ENCODE measurements at regions not wholly inside any gene's neighbourhood (a gene's known extent, or its start where the extent isn't known, plus 50 kb on each side); places are given as distances from the start of the nearest gene placed in this dataset.

DNA sequence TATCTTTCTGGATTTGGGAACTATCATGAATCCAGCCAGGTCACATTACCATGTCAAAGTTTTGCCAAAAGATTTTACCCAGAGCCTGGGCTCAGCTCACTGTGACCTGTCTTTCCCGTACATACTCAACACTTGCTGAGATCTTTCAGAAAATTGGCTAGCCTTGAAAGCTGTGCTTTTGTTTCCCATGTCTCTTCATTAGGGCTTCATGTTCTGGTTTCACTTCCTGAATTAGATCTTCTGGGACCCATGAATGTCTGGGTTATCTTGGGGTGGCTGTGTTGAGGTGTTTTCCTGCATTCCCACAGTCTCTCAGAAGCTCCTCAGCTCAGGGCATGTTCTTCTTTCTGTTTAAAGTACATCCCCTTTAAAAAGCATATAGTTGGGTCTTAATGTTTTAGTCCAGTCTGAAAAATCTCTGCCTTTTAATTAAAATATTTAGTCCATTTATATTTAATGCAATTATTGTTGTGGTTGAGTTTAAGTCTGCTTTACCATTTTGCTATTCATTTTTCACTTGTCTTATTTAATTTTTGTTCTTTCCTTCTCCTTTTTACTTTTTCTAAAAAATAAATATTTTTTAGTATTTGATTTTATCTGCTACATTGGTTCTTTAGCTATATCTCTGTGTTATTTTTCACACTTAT lies 242.7 kb downstream of the VRK1 start:
- peaks cover 0 to 32% (median 0%) of the 10 kb centered on the region in 3 donors for H3K9me3 ChIP-seq
- TF ChIP-seq POLR2AphosphoS5 (IDR thresholded peaks at IDR 0.05) (no peak), POLR2A (IDR thresholded peaks at IDR 0.05) (no peak), EP300 (IDR thresholded peaks at IDR 0.05) (no peak)
- TF ChIP-seq, protein P1, sequence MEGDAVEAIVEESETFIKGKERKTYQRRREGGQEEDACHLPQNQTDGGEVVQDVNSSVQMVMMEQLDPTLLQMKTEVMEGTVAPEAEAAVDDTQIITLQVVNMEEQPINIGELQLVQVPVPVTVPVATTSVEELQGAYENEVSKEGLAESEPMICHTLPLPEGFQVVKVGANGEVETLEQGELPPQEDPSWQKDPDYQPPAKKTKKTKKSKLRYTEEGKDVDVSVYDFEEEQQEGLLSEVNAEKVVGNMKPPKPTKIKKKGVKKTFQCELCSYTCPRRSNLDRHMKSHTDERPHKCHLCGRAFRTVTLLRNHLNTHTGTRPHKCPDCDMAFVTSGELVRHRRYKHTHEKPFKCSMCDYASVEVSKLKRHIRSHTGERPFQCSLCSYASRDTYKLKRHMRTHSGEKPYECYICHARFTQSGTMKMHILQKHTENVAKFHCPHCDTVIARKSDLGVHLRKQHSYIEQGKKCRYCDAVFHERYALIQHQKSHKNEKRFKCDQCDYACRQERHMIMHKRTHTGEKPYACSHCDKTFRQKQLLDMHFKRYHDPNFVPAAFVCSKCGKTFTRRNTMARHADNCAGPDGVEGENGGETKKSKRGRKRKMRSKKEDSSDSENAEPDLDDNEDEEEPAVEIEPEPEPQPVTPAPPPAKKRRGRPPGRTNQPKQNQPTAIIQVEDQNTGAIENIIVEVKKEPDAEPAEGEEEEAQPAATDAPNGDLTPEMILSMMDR (IDR thresholded peaks at IDR 0.05) = no peak
- WGBS, 2 donors (ENCODE audit: low coverage in 1 of 2) = 86% methylated on average over 1 of the region's 1 CpG
- no peak for ATAC-seq
- H3K27me3 ChIP-seq = peaks cover 17% of the 10 kb centered on the region
- H3K27ac ChIP-seq = no peak overlapping the region
- H3K4me3 ChIP-seq = no peak overlapping the region
- H3K36me3 ChIP-seq = no peaks in the 10 kb centered on the region
- no peaks in the 10 kb centered on the region for H3K4me1 ChIP-seq

- no peak for TF ChIP-seq POLR2A (IDR thresholded peaks at IDR 0.05)
- TF ChIP-seq, protein P1 (IDR thresholded peaks at IDR 0.05) = no peak
- no peak for TF ChIP-seq EP300 (IDR thresholded peaks at IDR 0.05)
- Histone ChIP-seq H3K27ac (no peak overlapping the region), H3K4me3 (no peak overlapping the region), H3K36me3 (no peaks in the 10 kb centered on the region), H3K27me3 (peaks cover 16% of the 10 kb centered on the region), H3K4me1 (no peaks in the 10 kb centered on the region), H3K9me3 (peaks cover 0 to 3% (median 0%) of the 10 kb centered on the region in 3 donors)
- no peak for ATAC-seq
- 66 to 70% methylated on average over 6 to 7 of the region's 7 CpGs for WGBS, 2 donors (ENCODE audit: low coverage in 1 of 2)
These were observed 249.8 kb downstream of the VRK1 start for GRCh38 chr14:97046967-97047366.

GRCh38 chr14:97052001-97052400 lies 254.8 kb downstream of the VRK1 start:
- peaks cover 14% of the 10 kb centered on the region for H3K27me3 ChIP-seq
- H3K4me1 ChIP-seq = no peaks in the 10 kb centered on the region
- H3K9me3 ChIP-seq = no peaks in the 10 kb centered on the region
- no peak overlapping the region for H3K4me3 ChIP-seq
- no peak for ATAC-seq
- no peaks in the 10 kb centered on the region for H3K36me3 ChIP-seq
- TF ChIP-seq EP300 (IDR thresholded peaks at IDR 0.05) = no peak
- TF ChIP-seq, protein P1 (IDR thresholded peaks at IDR 0.05) = no peak
- no peak for TF ChIP-seq POLR2A (IDR thresholded peaks at IDR 0.05)
- TF ChIP-seq POLR2AphosphoS5 (IDR thresholded peaks at IDR 0.05) = no peak
- no peak overlapping the region for H3K27ac ChIP-seq

- TF ChIP-seq POLR2A (IDR thresholded peaks at IDR 0.05) (no peak), POLR2AphosphoS5 (IDR thresholded peaks at IDR 0.05) (no peak), EP300 (IDR thresholded peaks at IDR 0.05) (no peak)
- TF ChIP-seq, protein P1 (IDR thresholded peaks at IDR 0.05) = no peak
- H3K4me3 ChIP-seq = no peak overlapping the region
- WGBS, 2 donors (ENCODE audit: low coverage in 1 of 2) = 76 to 89% methylated on average over 8 of the region's 9 CpGs
- no peak overlapping the region for H3K27ac ChIP-seq
- ATAC-seq = no peak
- no peaks in the 10 kb centered on the region for H3K9me3 ChIP-seq
- H3K27me3 ChIP-seq = peaks cover 24% of the 10 kb centered on the region
- no peaks in the 10 kb centered on the region for H3K4me1 ChIP-seq
- no peaks in the 10 kb centered on the region for H3K36me3 ChIP-seq
These were observed 256.8 kb downstream of the VRK1 start for GRCh38 chr14:97053941-97054340.

DNA sequence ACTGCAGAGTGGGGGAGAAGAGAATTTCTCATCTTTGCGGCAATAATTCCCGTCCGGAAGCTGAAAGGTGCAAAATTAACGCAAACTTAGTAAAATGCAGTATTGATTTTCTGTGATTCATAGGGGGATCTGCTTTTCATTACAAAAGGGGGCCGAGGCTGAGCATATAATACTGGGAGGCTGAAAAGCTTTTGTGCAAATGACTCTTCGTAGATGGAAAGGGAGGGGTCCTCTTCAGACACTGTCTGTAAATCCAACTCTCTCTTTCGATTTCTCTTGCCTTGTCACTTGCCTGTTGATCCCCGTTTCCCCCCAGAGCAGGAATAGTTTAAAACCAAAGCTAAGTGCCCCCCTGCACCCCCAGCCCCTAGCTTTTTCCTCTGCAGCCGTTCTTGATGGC lies 258.2 kb downstream of the VRK1 start:
- H3K9me3 ChIP-seq = no peaks in the 10 kb centered on the region
- ATAC-seq = no peak
- H3K27ac ChIP-seq = no peak overlapping the region
- no peak overlapping the region for H3K4me3 ChIP-seq
- H3K4me1 ChIP-seq = no peaks in the 10 kb centered on the region
- 58 to 72% methylated on average over 7 of the region's 9 CpGs for WGBS, 2 donors (ENCODE audit: low coverage in 1 of 2)
- TF ChIP-seq, protein P1 (IDR thresholded peaks at IDR 0.05) = no peak
- no peak for TF ChIP-seq EP300 (IDR thresholded peaks at IDR 0.05)
- no peak for TF ChIP-seq POLR2AphosphoS5 (IDR thresholded peaks at IDR 0.05)
- no peak for TF ChIP-seq POLR2A (IDR thresholded peaks at IDR 0.05)
- H3K36me3 ChIP-seq = no peaks in the 10 kb centered on the region
- H3K27me3 ChIP-seq = peaks cover 24% of the 10 kb centered on the region
